Stimulated activated naive CD8-positive, alpha-beta T cell treated with anti-CD3 and anti-CD28 coated beads, Interleukin-15, amount 100 ng/mL, for 72 hours (primary cell): ENCODE measurements at regions not wholly inside any gene's neighbourhood (a gene's known extent, or its start where the extent isn't known, plus 50 kb on each side); places are given as distances from the start of the nearest gene placed in this dataset.

ENCODE experiments used
- ATAC-seq: fragments of 150-1000 bp; cut with Tn5 transposase; 2 replicates; pipeline ENCODE4 v1.10.0; 2021; ENCODE audit warnings: mild to moderate bottlenecking, moderate library complexity
- DNase-seq, 2 donors: peaks; one replicate each; pipeline ENCODE4 v3.0.0; 2021 to 2022
- H3K27ac Mint-ChIP-seq, 2 donors: one replicate each; pipeline ENCODE4 v1.8.0; 2022; ENCODE audit warnings: mild to moderate bottlenecking in 2 of 2, mixed read lengths in 2 of 2, moderate library complexity in 2 of 2
- H3K27me3 Mint-ChIP-seq: one replicate; pipeline ENCODE4 v1.8.0; 2022; ENCODE audit warnings: mixed read lengths
- H3K4me1 Mint-ChIP-seq: one replicate; pipeline ENCODE4 v1.8.0; 2022; ENCODE audit warnings: mild to moderate bottlenecking, mixed read lengths
- H3K4me3 Mint-ChIP-seq, 2 donors: one replicate each; pipeline ENCODE4 v1.8.0; 2022; ENCODE audit warnings: mild to moderate bottlenecking in 2 of 2, mixed read lengths in 2 of 2, moderate library complexity in 1 of 2
- H3K9me3 Mint-ChIP-seq, 2 donors: one replicate each; pipeline ENCODE4 v1.8.0; 2022; ENCODE audit warnings: mixed read lengths in 2 of 2

- DNase-seq (no peak), ATAC-seq (no peak)
- H3K4me3 Mint-ChIP-seq, result no peak overlapping the region
- no peaks in the 10 kb centered on the region for H3K27me3 Mint-ChIP-seq
- H3K4me1 Mint-ChIP-seq, result peaks cover 57% of the 10 kb centered on the region
- H3K27ac Mint-ChIP-seq, result no peak overlapping the region
- peaks cover 5 to 13% of the 10 kb centered on the region in 2 donors for H3K9me3 Mint-ChIP-seq
These were observed 283.3 kb downstream of the FOXO1 start for GRCh38 chr13:40383132-40383531.

- ATAC-seq, result no peak
- peaks cover 5 to 7% of the 10 kb centered on the region in 2 donors for H3K9me3 Mint-ChIP-seq
- no peak overlapping the region for H3K4me3 Mint-ChIP-seq
- H3K27ac Mint-ChIP-seq, result no peak overlapping the region
- H3K27me3 Mint-ChIP-seq, result no peaks in the 10 kb centered on the region
- peaks cover 58% of the 10 kb centered on the region for H3K4me1 Mint-ChIP-seq
- DNase-seq, result no peak
These were observed 282.6 kb downstream of the FOXO1 start for GRCh38 chr13:40383885-40384284.

- H3K27ac Mint-ChIP-seq, result peak overlapping the region in 1 of 2 donors; percentile 60
These were observed 281.2 kb downstream of the FOXO1 start for GRCh38 chr13:40384976-40385857.

GRCh38 chr13:40385858-40386180 lies 280.6 kb downstream of the FOXO1 start:
- ATAC-seq (no peak), DNase-seq (no peak)
- H3K4me3 Mint-ChIP-seq, result no peak overlapping the region
- peaks cover 67% of the 10 kb centered on the region for H3K4me1 Mint-ChIP-seq
- no peaks in the 10 kb centered on the region for H3K27me3 Mint-ChIP-seq
- peaks cover 5 to 7% of the 10 kb centered on the region in 2 donors for H3K9me3 Mint-ChIP-seq
- H3K27ac Mint-ChIP-seq, result no peak overlapping the region

More at GRCh38 chr13:40384976-40385857, 281.2 kb downstream of the FOXO1 start:
- peaks cover 61% of the 10 kb centered on the region for H3K4me1 Mint-ChIP-seq
- no peak overlapping the region for H3K4me3 Mint-ChIP-seq
- ATAC-seq, result no peak
- no peak for DNase-seq
- H3K9me3 Mint-ChIP-seq, result peaks cover 5 to 7% of the 10 kb centered on the region in 2 donors
- no peaks in the 10 kb centered on the region for H3K27me3 Mint-ChIP-seq

- ATAC-seq (no peak), DNase-seq (no peak)
- H3K27me3 Mint-ChIP-seq, result no peaks in the 10 kb centered on the region
- peaks cover 70% of the 10 kb centered on the region for H3K4me1 Mint-ChIP-seq
- peak overlapping the region in 1 of 2 donors; percentile 9 for H3K27ac Mint-ChIP-seq
- peaks cover 5 to 7% of the 10 kb centered on the region in 2 donors for H3K9me3 Mint-ChIP-seq
- no peak overlapping the region for H3K4me3 Mint-ChIP-seq
These were observed 279.9 kb downstream of the FOXO1 start for GRCh38 chr13:40386586-40386985.

GRCh38 chr13:40387775-40388174 lies 278.7 kb downstream of the FOXO1 start:
- Mint-ChIP-seq H3K4me3 (peak overlapping the region; percentile 70 to 78), H3K9me3 (peaks cover 5 to 7% of the 10 kb centered on the region in 2 donors), H3K27ac (peak overlapping the region; percentile 71 to 72), H3K27me3 (no peaks in the 10 kb centered on the region), H3K4me1 (peaks cover 73% of the 10 kb centered on the region)
- no peak for DNase-seq
- ATAC-seq, result no peak

GRCh38 chr13:40388617-40389016 lies 277.8 kb downstream of the FOXO1 start:
- H3K4me1 Mint-ChIP-seq, result peaks cover 70% of the 10 kb centered on the region
- H3K27me3 Mint-ChIP-seq, result no peaks in the 10 kb centered on the region
- peak overlapping the region; percentile 83 to 90 for H3K4me3 Mint-ChIP-seq
- peak; percentile 76 to 92 for DNase-seq
- peaks cover 5 to 7% of the 10 kb centered on the region in 2 donors for H3K9me3 Mint-ChIP-seq
- H3K27ac Mint-ChIP-seq, result peak overlapping the region; percentile 97 to 98
- peak; percentile 99 for ATAC-seq

- peak overlapping the region; percentile 83 to 90 for H3K4me3 Mint-ChIP-seq
- H3K27me3 Mint-ChIP-seq, result no peaks in the 10 kb centered on the region
- peaks cover 68% of the 10 kb centered on the region for H3K4me1 Mint-ChIP-seq
- peaks cover 4 to 7% of the 10 kb centered on the region in 2 donors for H3K9me3 Mint-ChIP-seq
- DNase-seq, result peak; percentile 38 to 56
- ATAC-seq, result peak; percentile 79
- peak overlapping the region; percentile 97 to 98 for H3K27ac Mint-ChIP-seq
These were observed 277.3 kb downstream of the FOXO1 start for GRCh38 chr13:40389081-40389641.

- DNase-seq (no peak), ATAC-seq (no peak)
- Mint-ChIP-seq H3K4me1 (peaks cover 60% of the 10 kb centered on the region), H3K27ac (peak overlapping the region in 1 of 2 donors; percentile 74), H3K9me3 (peaks cover 0 to 7% of the 10 kb centered on the region in 2 donors), H3K4me3 (peak overlapping the region; percentile 49 to 67), H3K27me3 (no peaks in the 10 kb centered on the region)
These were observed 276.0 kb downstream of the FOXO1 start for GRCh38 chr13:40390401-40390916.

- H3K4me1 Mint-ChIP-seq, result peaks cover 54% of the 10 kb centered on the region
- DNase-seq, result no peak
- no peak overlapping the region for H3K4me3 Mint-ChIP-seq
- no peak for ATAC-seq
- H3K27me3 Mint-ChIP-seq, result no peaks in the 10 kb centered on the region
- H3K9me3 Mint-ChIP-seq, result peaks cover 0 to 7% of the 10 kb centered on the region in 2 donors
- H3K27ac Mint-ChIP-seq, result no peak overlapping the region
These were observed 274.7 kb downstream of the FOXO1 start for GRCh38 chr13:40391788-40392187.

GRCh38 chr13:40394304-40394985 lies 272.0 kb downstream of the FOXO1 start:
- ATAC-seq (peak; percentile 46), DNase-seq (no peak)
- Mint-ChIP-seq H3K9me3 (no peaks in the 10 kb centered on the region), H3K27ac (no peak overlapping the region), H3K4me1 (peaks cover 30% of the 10 kb centered on the region), H3K4me3 (no peak overlapping the region), H3K27me3 (no peaks in the 10 kb centered on the region)

- no peak overlapping the region for H3K27ac Mint-ChIP-seq
- peaks cover 32% of the 10 kb centered on the region for H3K4me1 Mint-ChIP-seq
- no peaks in the 10 kb centered on the region for H3K27me3 Mint-ChIP-seq
These were observed 268.4 kb downstream of the FOXO1 start for GRCh38 chr13:40398065-40398464.

GRCh38 chr13:40399756-40400155 lies 266.7 kb downstream of the FOXO1 start:
- H3K9me3 Mint-ChIP-seq, result no peaks in the 10 kb centered on the region
- DNase-seq (no peak), ATAC-seq (no peak)
- no peak overlapping the region for H3K27ac Mint-ChIP-seq
- no peak overlapping the region for H3K4me3 Mint-ChIP-seq
- H3K27me3 Mint-ChIP-seq, result no peaks in the 10 kb centered on the region
- peaks cover 41% of the 10 kb centered on the region for H3K4me1 Mint-ChIP-seq

More at GRCh38 chr13:40398065-40398464, 268.4 kb downstream of the FOXO1 start:
- ATAC-seq, result no peak
- DNase-seq, result no peak
- H3K9me3 Mint-ChIP-seq, result no peaks in the 10 kb centered on the region
- no peak overlapping the region for H3K4me3 Mint-ChIP-seq

- DNase-seq (peak; percentile 35 to 58), ATAC-seq (peak; percentile 95)
- H3K27me3 Mint-ChIP-seq, result no peaks in the 10 kb centered on the region
- H3K9me3 Mint-ChIP-seq, result no peaks in the 10 kb centered on the region
- peak overlapping the region; percentile 44 to 66 for H3K4me3 Mint-ChIP-seq
- peaks cover 34% of the 10 kb centered on the region for H3K4me1 Mint-ChIP-seq
- H3K27ac Mint-ChIP-seq, result peak overlapping the region in 1 of 2 donors; percentile 35
These were observed 264.3 kb downstream of the FOXO1 start for GRCh38 chr13:40401911-40402776.
